Caco-2 (cell line): ENCODE measurements at regions not wholly inside any gene's neighbourhood (a gene's known extent, or its start where the extent isn't known, plus 50 kb on each side); places are given as distances from the start of the nearest gene placed in this dataset.

ENCODE experiments used
- BruUV-seq: library from RNA; stranded (reverse); fragments of 400-500 nt; replicated peaks from 2 replicates; lab custom pipeline; 2021; lab: Mats Ljungman, UMichigan
- CTCF ChIA-PET: fragments of 300-600 bp; sonication (Branson Sonifier 250); formaldehyde crosslinking; loops from one replicate; lab custom pipeline; 2022; ENCODE audit warnings: antibody characterized with exemption; lab: Charles Lee
- POLR2A ChIA-PET: fragments of 300-600 bp; sonication (Branson Sonifier 250); formaldehyde crosslinking; loops from one replicate; lab custom pipeline; 2022; ENCODE audit warnings: antibody characterized with exemption; lab: Charles Lee
- DNase-seq, 2 experiments: peaks; one replicate each; pipeline versions ENCODE4 v3.0.0 to v3.0.0-alpha.2; 2020 to 2022
- H3K27me3 ChIP-seq: replicated peaks from 2 replicates; pipeline ENCODE4 v1.6.0; 2011; ENCODE audit warnings: low read length; ENCODE audit not compliant: control insufficient read depth, insufficient read depth
- H3K36me3 ChIP-seq: 2 replicates; pipeline ENCODE4 v1.5.1; 2011; ENCODE audit warnings: low read length; ENCODE audit not compliant: control insufficient read depth, insufficient read depth
- H3K4me1 ChIP-seq: fragments of 250-450 bp; sonication (Bioruptor Pico); 2 replicates; pipeline ENCODE4 v1.5.1; 2020; ENCODE audit warnings: mild to moderate bottlenecking
- H3K4me3 ChIP-seq: 2 replicates; pipeline ENCODE4 v1.5.1; 2011; ENCODE audit warnings: low read depth, mild to moderate bottlenecking, control low read depth, low read length
- H3K9me3 ChIP-seq: fragments of 250-450 bp; sonication (Bioruptor Pico); 2 replicates; pipeline ENCODE4 v1.5.1; 2020; ENCODE audit warnings: mild to moderate bottlenecking, moderate library complexity
- H3K27ac Mint-ChIP-seq: one replicate; pipeline ENCODE4 v1.8.0; 2022; ENCODE audit warnings: mixed read lengths; ENCODE audit not compliant: unreplicated experiment
- H3K27me3 Mint-ChIP-seq: one replicate; pipeline ENCODE4 v1.8.0; 2022; ENCODE audit warnings: mixed read lengths; ENCODE audit not compliant: insufficient read depth, unreplicated experiment
- H3K36me3 Mint-ChIP-seq: one replicate; pipeline ENCODE4 v1.8.0; 2022; ENCODE audit warnings: mild to moderate bottlenecking, mixed read lengths; ENCODE audit not compliant: insufficient read depth, unreplicated experiment
- H3K4me1 Mint-ChIP-seq: one replicate; pipeline ENCODE4 v1.8.0; 2022; ENCODE audit warnings: low read depth, mixed read lengths; ENCODE audit not compliant: unreplicated experiment
- H3K4me3 Mint-ChIP-seq: one replicate; pipeline ENCODE4 v1.8.0; 2022; ENCODE audit warnings: mild to moderate bottlenecking, moderate library complexity, mixed read lengths; ENCODE audit not compliant: unreplicated experiment
- H3K9me3 Mint-ChIP-seq: one replicate; pipeline ENCODE4 v1.8.0; 2022; ENCODE audit warnings: mixed read lengths; ENCODE audit not compliant: unreplicated experiment
- intact Hi-C: fragments of 100-400 bp; cut with micrococcal nuclease; formaldehyde crosslinking; loops from one replicate; pipeline ENCODE4 v1.10.0; 2022; ENCODE audit not compliant: unreplicated experiment
- TF ChIP-seq, protein P1 (sequence below), 2 experiments: fragments of 200-600 bp in 1 of 2; IDR thresholded peaks; 1 replicate in 1 of 2; 2 replicates in 1 of 2; pipeline versions ENCODE4 v1.5.1 to v1.8.0; 2011 to 2022; ENCODE audit warnings: antibody characterized with exemption in 1 of 2, control low read depth in 1 of 2, inconsistent platforms in 1 of 2, low read depth in 1 of 2, low read length in 1 of 2, mild to moderate bottlenecking in 1 of 2, moderate library complexity in 1 of 2; ENCODE audit not compliant: insufficient read depth in 1 of 2, severe bottlenecking in 1 of 2, unreplicated experiment in 1 of 2

DNA sequence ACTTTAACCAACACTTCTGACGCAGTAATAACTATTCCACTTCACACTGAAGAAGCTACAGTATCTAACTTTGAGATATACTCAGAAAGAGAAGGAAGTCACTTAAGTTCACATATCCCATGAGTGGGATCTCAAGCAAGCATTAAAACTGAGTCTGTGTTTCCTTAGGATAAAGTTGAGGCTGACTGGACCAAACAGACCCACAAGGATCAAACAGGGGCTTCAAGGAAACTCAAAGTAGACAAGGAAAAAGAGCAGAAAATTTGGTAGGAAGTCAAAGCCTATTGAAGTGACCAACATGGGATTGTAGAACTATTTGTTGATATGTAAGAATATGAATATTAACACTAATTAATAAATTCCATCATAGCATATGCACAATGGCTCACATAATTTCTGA lies 294.9 kb downstream of the ADGB start:
- POLR2A ChIA-PET: no interaction called here
- TF ChIP-seq, protein P1, sequence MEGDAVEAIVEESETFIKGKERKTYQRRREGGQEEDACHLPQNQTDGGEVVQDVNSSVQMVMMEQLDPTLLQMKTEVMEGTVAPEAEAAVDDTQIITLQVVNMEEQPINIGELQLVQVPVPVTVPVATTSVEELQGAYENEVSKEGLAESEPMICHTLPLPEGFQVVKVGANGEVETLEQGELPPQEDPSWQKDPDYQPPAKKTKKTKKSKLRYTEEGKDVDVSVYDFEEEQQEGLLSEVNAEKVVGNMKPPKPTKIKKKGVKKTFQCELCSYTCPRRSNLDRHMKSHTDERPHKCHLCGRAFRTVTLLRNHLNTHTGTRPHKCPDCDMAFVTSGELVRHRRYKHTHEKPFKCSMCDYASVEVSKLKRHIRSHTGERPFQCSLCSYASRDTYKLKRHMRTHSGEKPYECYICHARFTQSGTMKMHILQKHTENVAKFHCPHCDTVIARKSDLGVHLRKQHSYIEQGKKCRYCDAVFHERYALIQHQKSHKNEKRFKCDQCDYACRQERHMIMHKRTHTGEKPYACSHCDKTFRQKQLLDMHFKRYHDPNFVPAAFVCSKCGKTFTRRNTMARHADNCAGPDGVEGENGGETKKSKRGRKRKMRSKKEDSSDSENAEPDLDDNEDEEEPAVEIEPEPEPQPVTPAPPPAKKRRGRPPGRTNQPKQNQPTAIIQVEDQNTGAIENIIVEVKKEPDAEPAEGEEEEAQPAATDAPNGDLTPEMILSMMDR (IDR thresholded peaks at IDR 0.05; ENCODE audit: insufficient read depth in 1 of 2, low read depth in 1 of 2, low read length in 1 of 2, severe bottlenecking in 1 of 2, unreplicated experiment in 1 of 2): no peak
- H3K27me3 ChIP-seq: no peaks in the 10 kb centered on the region

DNA sequence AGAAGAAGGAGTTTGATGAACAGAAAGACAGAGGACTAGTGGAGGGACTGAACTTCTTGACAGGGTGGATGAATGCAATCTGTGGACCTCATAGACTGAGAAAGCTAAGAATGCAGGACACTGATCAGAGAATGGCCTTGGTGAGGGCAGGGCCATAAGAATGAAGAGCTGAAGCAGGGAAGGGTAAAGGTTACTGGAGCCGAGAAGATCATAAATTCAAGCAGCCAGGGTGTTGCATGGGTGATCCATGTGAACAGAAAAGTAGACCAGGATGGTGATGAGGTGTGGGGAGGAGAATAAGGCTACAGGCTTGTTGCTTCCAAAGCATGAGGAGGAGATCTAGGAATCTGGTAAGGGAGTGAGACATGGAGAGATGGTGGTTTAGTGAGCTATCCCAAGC lies 295.9 kb downstream of the ADGB start:
- Histone ChIP-seq H3K4me3 (no peak overlapping the region), H3K27me3 (no peaks in the 10 kb centered on the region), H3K36me3 (no peaks in the 10 kb centered on the region), H3K4me1 (no peaks in the 10 kb centered on the region), H3K9me3 (no peaks in the 10 kb centered on the region)
- intact Hi-C loops: no loop called here
- ChIA-PET POLR2A (no interaction called here), CTCF (no interaction called here)
- H3K27me3 Mint-ChIP-seq: no peaks in the 10 kb centered on the region
- peaks cover 6% of the 10 kb centered on the region for H3K4me1 Mint-ChIP-seq
- TF ChIP-seq, protein P1 (IDR thresholded peaks at IDR 0.05; ENCODE audit: insufficient read depth in 1 of 2, low read depth in 1 of 2, low read length in 1 of 2, severe bottlenecking in 1 of 2, unreplicated experiment in 1 of 2): no peak
- BruUV-seq: no TSS peak
- H3K36me3 Mint-ChIP-seq: no peaks in the 10 kb centered on the region
- peaks cover 15% of the 10 kb centered on the region for H3K9me3 Mint-ChIP-seq
- no peak overlapping the region for H3K4me3 Mint-ChIP-seq
- no peak overlapping the region for H3K27ac Mint-ChIP-seq
- DNase-seq: no peak

More for the DNA sequence above, 294.9 kb downstream of the ADGB start:
- Mint-ChIP-seq H3K36me3 (no peaks in the 10 kb centered on the region), H3K27ac (no peak overlapping the region), H3K4me3 (no peak overlapping the region), H3K9me3 (peaks cover 15% of the 10 kb centered on the region), H3K27me3 (no peaks in the 10 kb centered on the region), H3K4me1 (peaks cover 6% of the 10 kb centered on the region)
- Histone ChIP-seq H3K9me3 (no peaks in the 10 kb centered on the region), H3K4me1 (no peaks in the 10 kb centered on the region), H3K4me3 (no peak overlapping the region), H3K36me3 (no peaks in the 10 kb centered on the region)
- CTCF ChIA-PET: no interaction called here
- BruUV-seq: no TSS peak
- intact Hi-C loops: no loop called here
- no peak for DNase-seq

GRCh38 chr6:146895101-146895771 lies 296.5 kb downstream of the ADGB start:
- no peak for DNase-seq
- CTCF ChIA-PET: interaction anchor here (0.6 kb wide), 1 partner anchor 483 kb away, joined by 3 read pairs; no protein-coding TSS in a partner anchor
- TF ChIP-seq, protein P1 (IDR thresholded peaks at IDR 0.05; ENCODE audit: insufficient read depth in 1 of 2, low read depth in 1 of 2, low read length in 1 of 2, severe bottlenecking in 1 of 2, unreplicated experiment in 1 of 2): no peak
- no peaks in the 10 kb centered on the region for H3K36me3 ChIP-seq
- Mint-ChIP-seq H3K27me3 (no peaks in the 10 kb centered on the region), H3K9me3 (peaks cover 15% of the 10 kb centered on the region), H3K4me3 (no peak overlapping the region), H3K36me3 (no peaks in the 10 kb centered on the region), H3K4me1 (peaks cover 6% of the 10 kb centered on the region), H3K27ac (no peak overlapping the region)
- no peaks in the 10 kb centered on the region for H3K4me1 ChIP-seq
- no TSS peak for BruUV-seq
- intact Hi-C loops: no loop called here
- POLR2A ChIA-PET: no interaction called here
- H3K9me3 ChIP-seq: no peaks in the 10 kb centered on the region
- H3K4me3 ChIP-seq: no peak overlapping the region
- H3K27me3 ChIP-seq: no peaks in the 10 kb centered on the region
